Endothelial cell of umbilical vein (primary cell): ENCODE measurements at regions not wholly inside any gene's neighbourhood (a gene's known extent, or its start where the extent isn't known, plus 50 kb on each side); places are given as distances from the start of the nearest gene placed in this dataset.

Experiments used
- BruUV-seq: library from RNA; stranded (reverse); fragments of 400-500 nt; replicated peaks from 2 replicates; lab custom pipeline; 2021; lab: Mats Ljungman, UMichigan
- CTCF ChIA-PET: fragments of 300-600, 350-600 bp; sonication (Branson Sonifier 250); formaldehyde crosslinking; loops from one replicate; lab custom pipeline; 2021; ENCODE audit warnings: antibody characterized with exemption, inconsistent platforms; lab: Charles Lee
- POLR2A ChIA-PET: fragments of 300-600, 350-600 bp; sonication (Branson Sonifier 250); formaldehyde crosslinking; loops from one replicate; lab custom pipeline; 2021; ENCODE audit warnings: antibody characterized with exemption, inconsistent platforms; lab: Charles Lee
- DNase-seq: peaks from one replicate; pipeline ENCODE4 v3.0.0-alpha.2; 2011; ENCODE audit warnings: low read depth, low spot score
- FAIRE-seq: peaks from 2 replicates; lab custom pipeline; 2011; peaks lifted over from hg19 to GRCh38; lab: Jason Lieb, UNC
- H2AFZ ChIP-seq: 2 replicates; pipeline ENCODE4 v1.6.0; 2012; ENCODE audit warnings: low read depth, low read length, control low read depth, inconsistent platforms
- H3K27ac ChIP-seq: 2 replicates; pipeline ENCODE4 v1.5.1; 2011; ENCODE audit warnings: low read depth, mild to moderate bottlenecking, control low read depth, low read length, moderate library complexity; ENCODE audit not compliant: insufficient read depth
- H3K27me3 ChIP-seq, 2 experiments: 2 replicates each; pipeline versions ENCODE4 v1.6.0 to v1.6.1; 2011; ENCODE audit warnings: low read length in 2 of 2, mixed read lengths in 1 of 2; ENCODE audit not compliant: control insufficient read depth in 2 of 2, insufficient read depth in 2 of 2
- H3K36me3 ChIP-seq, 2 experiments: 2 replicates in 1 of 2; 3 replicates in 1 of 2; pipeline ENCODE4 v1.5.1; 2011; ENCODE audit warnings: low read length in 2 of 2, mild to moderate bottlenecking in 1 of 2, moderate library complexity in 1 of 2; ENCODE audit not compliant: control insufficient read depth in 2 of 2, insufficient read depth in 2 of 2; ENCODE audit errors: extremely low read depth in 1 of 2
- H3K4me1 ChIP-seq: 3 replicates; pipeline ENCODE4 v1.5.1; 2011; ENCODE audit warnings: mild to moderate bottlenecking, low read length; ENCODE audit not compliant: control insufficient read depth, insufficient read depth; ENCODE audit errors: extremely low read depth
- H3K4me2 ChIP-seq: 2 replicates; pipeline ENCODE4 v1.6.1; 2011; ENCODE audit warnings: low read length, control low read depth, mixed read lengths; ENCODE audit not compliant: insufficient read depth
- H3K4me3 ChIP-seq, 3 experiments: fragments of 200-600 bp in 1 of 3; sonication (generic), shearing (Covaris generic) in 1 of 3; replicated peaks in 1 of 3; 2 replicates each; pipeline ENCODE4 v1.5.1; 2011 to 2016; ENCODE audit warnings: control low read depth in 3 of 3, low read length in 3 of 3, mild to moderate bottlenecking in 2 of 3, inconsistent platforms in 1 of 3, low read depth in 1 of 3, moderate library complexity in 1 of 3; ENCODE audit not compliant: insufficient read depth in 1 of 3
- H3K79me2 ChIP-seq: 2 replicates; pipeline ENCODE4 v1.6.0; 2012; ENCODE audit warnings: low read length, inconsistent platforms; ENCODE audit not compliant: control insufficient read depth, insufficient read depth
- H3K9ac ChIP-seq: replicated peaks from 2 replicates; pipeline ENCODE3; 2011; ENCODE audit warnings: low read length, control low read depth; ENCODE audit not compliant: insufficient read depth; ENCODE audit errors: extremely low read depth
- H3K9me1 ChIP-seq: replicated peaks from 3 replicates; pipeline ENCODE4 v1.6.0; 2011; ENCODE audit warnings: mild to moderate bottlenecking, low read length; ENCODE audit not compliant: control insufficient read depth, insufficient read depth; ENCODE audit errors: extremely low read depth
- H3K9me3 ChIP-seq: replicated peaks from 2 replicates; pipeline ENCODE4 v1.5.1; 2012; ENCODE audit warnings: low read length, inconsistent platforms; ENCODE audit not compliant: control insufficient read depth, insufficient read depth
- H4K20me1 ChIP-seq: replicated peaks from 2 replicates; pipeline ENCODE3; 2011; ENCODE audit warnings: mild to moderate bottlenecking, low read length; ENCODE audit not compliant: control insufficient read depth, insufficient read depth; ENCODE audit errors: extremely low read depth
- FOS ChIP-seq: IDR thresholded peaks from 2 replicates; pipeline ENCODE4 v1.6.1; 2011; ENCODE audit warnings: mild to moderate bottlenecking, low read length, moderate library complexity, borderline replicate concordance; ENCODE audit not compliant: insufficient read depth
- MAX ChIP-seq: IDR thresholded peaks from 2 replicates; pipeline ENCODE4 v1.6.1; 2011; ENCODE audit not compliant: insufficient read depth, insufficient read length
- MYC ChIP-seq: IDR thresholded peaks from one replicate; pipeline ENCODE4 v1.6.1; 2011; ENCODE audit warnings: mild to moderate bottlenecking, low read depth, low read length
- POLR2A ChIP-seq: IDR thresholded peaks from 2 replicates; pipeline ENCODE4 v1.6.1; 2012; ENCODE audit warnings: low read depth, mild to moderate bottlenecking, control low read depth, low read length
- dilution Hi-C: fragments of 300-500 bp; cut with MboI; formaldehyde crosslinking; loops from one replicate; pipeline ENCODE4 v1.15.0; 2019; ENCODE audit warnings: low sequenced_read_pairs; ENCODE audit not compliant: extremely low pct_ligation_motif_present
- intact Hi-C: fragments of 100-400 bp; cut with micrococcal nuclease; formaldehyde crosslinking; loops from one replicate; pipeline ENCODE4 v1.10.0; 2022
- TF ChIP-seq, protein P1 (sequence below), 2 donors: IDR thresholded peaks; 1 replicate in 1 of 2; 2 replicates in 1 of 2; pipeline ENCODE4 v1.5.1; 2011; ENCODE audit warnings: low read length in 2 of 2, mild to moderate bottlenecking in 2 of 2, moderate library complexity in 2 of 2, control low read depth in 1 of 2, inconsistent platforms in 1 of 2, low read depth in 1 of 2; ENCODE audit not compliant: insufficient read depth in 1 of 2; ENCODE audit errors: extremely low read depth in 1 of 2

- FAIRE-seq (no peak), DNase-seq (no peak)
- Histone ChIP-seq H3K4me2 (no peak overlapping the region), H3K79me2 (no peaks in the 10 kb centered on the region), H3K9ac (no peak overlapping the region), H3K27me3 (no peaks in the 10 kb centered on the region), H3K9me1 (no peaks in the 10 kb centered on the region), H2AFZ (no peak overlapping the region), H4K20me1 (no peaks in the 10 kb centered on the region), H3K9me3 (no peaks in the 10 kb centered on the region), H3K4me1 (no peaks in the 10 kb centered on the region), H3K36me3 (no peaks in the 10 kb centered on the region), H3K4me3 (no peak overlapping the region), H3K27ac (no peak overlapping the region)
- TF ChIP-seq, protein P1, sequence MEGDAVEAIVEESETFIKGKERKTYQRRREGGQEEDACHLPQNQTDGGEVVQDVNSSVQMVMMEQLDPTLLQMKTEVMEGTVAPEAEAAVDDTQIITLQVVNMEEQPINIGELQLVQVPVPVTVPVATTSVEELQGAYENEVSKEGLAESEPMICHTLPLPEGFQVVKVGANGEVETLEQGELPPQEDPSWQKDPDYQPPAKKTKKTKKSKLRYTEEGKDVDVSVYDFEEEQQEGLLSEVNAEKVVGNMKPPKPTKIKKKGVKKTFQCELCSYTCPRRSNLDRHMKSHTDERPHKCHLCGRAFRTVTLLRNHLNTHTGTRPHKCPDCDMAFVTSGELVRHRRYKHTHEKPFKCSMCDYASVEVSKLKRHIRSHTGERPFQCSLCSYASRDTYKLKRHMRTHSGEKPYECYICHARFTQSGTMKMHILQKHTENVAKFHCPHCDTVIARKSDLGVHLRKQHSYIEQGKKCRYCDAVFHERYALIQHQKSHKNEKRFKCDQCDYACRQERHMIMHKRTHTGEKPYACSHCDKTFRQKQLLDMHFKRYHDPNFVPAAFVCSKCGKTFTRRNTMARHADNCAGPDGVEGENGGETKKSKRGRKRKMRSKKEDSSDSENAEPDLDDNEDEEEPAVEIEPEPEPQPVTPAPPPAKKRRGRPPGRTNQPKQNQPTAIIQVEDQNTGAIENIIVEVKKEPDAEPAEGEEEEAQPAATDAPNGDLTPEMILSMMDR (IDR thresholded peaks at IDR 0.05; ENCODE audit: extremely low read depth in 1 of 2, insufficient read depth in 1 of 2, low read depth in 1 of 2, low read length in 2 of 2) = no peak
- TF ChIP-seq MAX = no peak
- TF ChIP-seq FOS = no peak
- dilution Hi-C loops (no loop called here), intact Hi-C loops (no loop called here)
- ChIA-PET POLR2A (no interaction called here), CTCF (no interaction called here)
- no TSS peak for BruUV-seq
Measured at GRCh38 chr11:130774703-130775102, 141.6 kb downstream of the SNX19 start.

DNA sequence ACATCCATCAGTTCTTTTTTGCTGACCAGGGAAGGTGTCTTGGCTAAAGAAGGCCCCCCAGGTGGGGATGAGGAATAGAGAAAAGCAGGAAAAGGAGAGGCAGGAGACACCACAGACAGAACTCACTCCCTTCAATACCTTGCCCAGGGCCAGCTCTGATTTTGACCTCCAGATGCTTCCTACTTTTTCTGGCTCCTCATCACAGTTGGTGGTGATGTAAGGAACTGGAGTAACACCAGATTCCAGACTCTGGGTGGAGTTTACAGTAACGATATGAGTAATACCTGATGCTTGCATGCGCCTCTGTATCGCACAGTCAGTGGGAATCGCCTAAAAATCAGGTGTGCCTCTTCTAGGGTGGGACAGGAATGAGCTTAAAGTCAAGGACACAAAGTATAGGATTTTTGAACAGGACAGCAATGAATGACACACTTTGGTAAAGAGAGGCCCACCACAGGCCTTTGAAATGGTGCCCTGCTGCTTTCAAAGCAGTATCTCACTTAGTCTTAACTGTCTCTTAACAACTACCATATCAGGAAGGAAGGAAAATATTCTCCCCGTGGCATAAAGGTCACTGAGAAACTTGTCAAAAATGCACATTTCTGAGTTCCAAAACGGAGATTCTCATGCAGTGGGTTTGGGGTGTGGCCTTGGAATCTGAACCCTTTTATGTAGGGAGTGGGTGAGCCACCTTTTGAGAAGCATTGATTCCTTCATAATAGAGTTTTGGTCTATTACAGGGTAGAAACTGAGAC lies 140.8 kb downstream of the SNX19 start:
- no peaks in the 10 kb centered on the region for H4K20me1 ChIP-seq
- dilution Hi-C loops = no loop called here
- intact Hi-C loops = no loop called here
- BruUV-seq = no TSS peak
- no peak overlapping the region for H3K4me3 ChIP-seq
- H3K4me1 ChIP-seq = no peaks in the 10 kb centered on the region
- FAIRE-seq (no peak), DNase-seq (no peak)
- H3K9me3 ChIP-seq = no peaks in the 10 kb centered on the region
- POLR2A ChIA-PET = no interaction called here
- H3K27me3 ChIP-seq = no peaks in the 10 kb centered on the region
- CTCF ChIA-PET = no interaction called here
- no peak overlapping the region for H3K4me2 ChIP-seq
- H3K27ac ChIP-seq = no peak overlapping the region
- H3K79me2 ChIP-seq = no peaks in the 10 kb centered on the region
- no peak overlapping the region for H3K9ac ChIP-seq
- H3K36me3 ChIP-seq = no peaks in the 10 kb centered on the region
- H2AFZ ChIP-seq = no peak overlapping the region
- no peaks in the 10 kb centered on the region for H3K9me1 ChIP-seq
- TF ChIP-seq MYC (no peak), POLR2A (no peak), FOS (no peak)
